Fibroblast of lung (primary cell): ENCODE measurements at regions not wholly inside any gene's neighbourhood (a gene's known extent, or its start where the extent isn't known, plus 50 kb on each side); places are given as distances from the start of the nearest gene placed in this dataset.

Experiments used
- CTCF ChIP-seq, 2 donors: IDR thresholded peaks in 1 of 2; conservative IDR thresholded peaks in 1 of 2; 1 replicate in 1 of 2; 2 replicates in 1 of 2; pipeline ENCODE4 v1.5.1; 2011 to 2012; ENCODE audit warnings: low read length in 2 of 2, control low read depth in 1 of 2, inconsistent platforms in 1 of 2, low read depth in 1 of 2, mild to moderate bottlenecking in 1 of 2
- EZH2 ChIP-seq: IDR thresholded peaks from 2 replicates; pipeline ENCODE4 v1.5.1; 2012; ENCODE audit warnings: low read length, control low read depth, mild to moderate bottlenecking; ENCODE audit errors: missing control alignments

GRCh38 chr7:10483671-10484070 lies 490.0 kb upstream of the PHF14 start:
- TF ChIP-seq CTCF (conservative IDR thresholded peaks at IDR 0.05 in 1 of 2, IDR thresholded peaks at IDR 0.05 in 1 of 2; ENCODE audit: low read depth in 1 of 2, low read length in 2 of 2) (no peak), EZH2 (no peak)
